Stimulated activated CD4-positive, alpha-beta T cell treated with anti-CD3 and anti-CD28 coated beads, Interleukin-2, amount 100 ng/mL, for 24 hours (primary cell): ENCODE measurements at regions not wholly inside any gene's neighbourhood (a gene's known extent, or its start where the extent isn't known, plus 50 kb on each side); places are given as distances from the start of the nearest gene placed in this dataset.

Source experiments
- DNase-seq, 2 donors: peaks; one replicate each; pipeline ENCODE4 v3.0.0-alpha.2; 2020

DNA sequence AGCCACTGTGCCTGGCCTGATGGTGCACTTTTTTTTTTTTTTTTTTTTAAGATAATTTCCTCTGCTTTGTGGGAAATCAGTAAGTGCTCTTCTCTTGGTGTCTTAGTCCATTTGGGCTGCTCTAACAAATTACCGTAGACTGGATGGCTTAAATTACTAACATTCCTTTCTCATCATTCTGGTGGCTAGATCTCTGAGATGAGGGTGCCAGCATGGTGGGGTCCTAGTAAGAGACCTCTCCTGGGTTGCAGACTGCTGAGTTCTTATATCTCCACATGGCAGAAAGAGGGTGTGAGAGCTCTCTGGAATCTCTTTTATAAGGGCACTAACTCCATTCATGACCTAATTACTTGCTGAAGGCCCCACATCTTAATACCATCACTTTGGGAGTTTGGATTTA is 133.9 kb upstream of the ANKRD55 start:
- DNase-seq, result no peak

DNA sequence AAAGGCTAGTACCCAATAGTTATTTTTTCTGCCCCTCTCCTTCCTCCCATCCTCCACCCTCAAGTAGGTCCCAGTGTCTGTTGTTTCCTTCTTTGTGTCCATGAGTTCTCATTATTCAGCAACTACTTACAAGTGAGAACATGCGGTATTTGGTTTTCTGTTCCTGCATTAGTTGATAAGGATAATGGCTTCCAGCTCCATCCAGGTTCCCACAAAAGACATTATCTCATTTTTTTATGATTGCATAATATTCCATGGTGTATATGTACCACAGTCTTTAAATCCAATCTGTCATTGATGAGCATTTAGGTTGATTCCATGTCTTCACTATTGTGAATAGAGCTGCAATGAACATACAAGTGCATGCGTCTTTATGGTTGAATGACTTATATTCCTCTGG is 128.3 kb upstream of the ANKRD55 start:
- DNase-seq, result no peak

- DNase-seq, result no peak
Measured at GRCh38 chr5:56360816-56361215, 127.7 kb upstream of the ANKRD55 start.

- DNase-seq, result no peak
Measured at GRCh38 chr5:56359809-56360685, 126.9 kb upstream of the ANKRD55 start.

DNA sequence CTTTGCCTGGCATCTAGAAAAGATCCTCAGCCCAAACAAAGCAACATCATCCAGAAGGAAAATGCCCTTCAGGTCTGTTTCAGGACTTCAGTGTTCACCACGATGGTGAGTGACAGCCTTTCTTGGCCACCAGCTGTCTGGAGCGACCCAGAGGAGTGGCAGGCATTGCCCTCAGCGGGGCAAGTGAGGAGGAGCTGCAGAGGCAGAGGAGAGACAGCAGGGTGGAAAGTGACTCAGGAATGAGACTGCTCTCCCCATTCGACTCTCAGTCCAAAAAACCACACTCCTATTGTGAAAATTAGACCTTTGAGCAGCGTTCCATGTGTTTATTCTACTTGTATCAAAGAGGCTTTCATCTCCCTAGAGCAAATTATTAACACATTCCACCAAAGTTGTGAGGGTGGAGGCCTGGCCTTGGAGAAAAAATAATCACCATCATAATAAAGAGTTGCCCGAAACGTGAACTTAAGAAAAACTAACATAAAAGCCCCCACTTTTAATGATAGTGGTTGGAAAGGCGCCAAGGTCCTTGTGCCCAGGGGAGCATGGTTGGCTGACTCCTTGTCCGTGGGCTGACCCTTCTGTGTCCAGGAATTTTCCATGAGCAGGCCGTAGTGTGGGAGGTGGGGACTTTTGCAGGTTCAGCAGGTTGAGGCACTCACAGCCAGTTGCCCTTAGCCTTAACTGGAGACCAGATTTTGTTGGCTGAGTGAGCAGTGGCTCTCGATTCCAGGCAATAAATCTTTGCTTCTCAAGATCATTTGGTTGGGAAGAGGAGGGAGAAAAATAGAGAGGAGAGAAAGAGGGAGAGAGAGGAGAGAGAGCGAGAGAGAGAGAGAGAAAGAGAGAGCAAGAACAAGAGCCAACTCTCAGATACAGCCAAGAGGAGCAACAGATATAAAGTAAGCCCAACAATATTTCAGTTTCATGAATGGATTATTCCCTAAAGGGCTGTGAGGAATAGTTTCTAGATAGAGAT is 125.9 kb upstream of the ANKRD55 start:
- no peak for DNase-seq

GRCh38 chr5:56358046-56358445 is 124.9 kb upstream of the ANKRD55 start:
- DNase-seq, result no peak

GRCh38 chr5:56357426-56357825 is 124.3 kb upstream of the ANKRD55 start:
- DNase-seq, result no peak

DNA sequence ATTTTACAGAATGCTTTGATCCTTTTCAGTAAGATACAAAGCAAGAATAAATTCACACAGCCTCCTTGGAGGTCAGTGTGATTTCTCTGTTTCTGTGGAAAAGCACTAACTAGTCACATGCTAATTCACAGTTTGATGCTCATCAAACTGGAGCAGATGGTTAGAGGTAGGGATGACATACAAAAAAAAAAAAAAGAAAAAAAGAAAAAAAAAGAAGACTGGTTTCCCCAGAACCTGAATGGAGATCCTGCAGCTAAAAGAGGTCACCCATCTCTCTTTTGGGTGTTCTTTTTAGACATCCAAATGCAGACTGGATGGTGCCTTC is 123.7 kb upstream of the ANKRD55 start:
- no peak for DNase-seq

GRCh38 chr5:56356121-56356835 is 123.1 kb upstream of the ANKRD55 start:
- DNase-seq, result no peak

GRCh38 chr5:56354836-56355235 is 121.7 kb upstream of the ANKRD55 start:
- no peak for DNase-seq

DNA sequence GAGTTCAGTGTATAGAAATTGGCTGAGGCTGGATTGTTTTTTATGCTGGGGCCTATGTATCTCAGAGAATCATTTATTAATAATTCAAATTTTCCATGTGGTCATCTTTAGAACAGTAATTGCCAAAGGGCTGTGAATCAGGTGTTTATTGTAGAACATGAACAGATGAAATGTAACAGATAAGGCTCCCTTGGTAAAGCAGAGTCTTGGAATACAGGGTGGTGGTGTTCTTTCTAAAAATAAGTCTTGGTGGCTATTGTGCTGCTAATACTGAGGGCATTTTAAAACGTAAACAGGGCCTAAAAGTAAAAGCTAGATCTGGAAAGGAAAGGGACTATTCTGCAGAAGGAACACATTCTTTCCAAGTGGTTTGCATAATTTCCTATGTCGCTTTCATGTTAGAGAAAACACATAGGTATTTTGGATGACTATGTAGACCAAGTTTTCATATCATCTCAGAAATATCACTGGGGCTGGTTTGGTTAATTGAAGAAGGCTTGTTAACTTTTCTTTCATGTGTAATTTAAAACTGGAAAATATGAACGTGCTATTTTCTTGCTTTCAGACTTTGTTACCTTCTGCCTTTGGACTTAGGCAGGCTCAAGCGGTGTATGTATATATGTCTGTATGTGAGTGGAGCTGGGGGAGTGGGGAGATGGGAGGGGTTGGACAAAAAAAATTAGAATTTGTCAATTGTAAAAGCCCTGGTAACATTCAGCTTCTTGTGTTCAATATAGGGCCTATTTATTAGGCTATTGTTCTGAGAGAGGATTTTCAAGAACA is 119.9 kb upstream of the ANKRD55 start:
- no peak for DNase-seq

GRCh38 chr5:56350597-56351170 is 117.6 kb upstream of the ANKRD55 start:
- no peak for DNase-seq

DNA sequence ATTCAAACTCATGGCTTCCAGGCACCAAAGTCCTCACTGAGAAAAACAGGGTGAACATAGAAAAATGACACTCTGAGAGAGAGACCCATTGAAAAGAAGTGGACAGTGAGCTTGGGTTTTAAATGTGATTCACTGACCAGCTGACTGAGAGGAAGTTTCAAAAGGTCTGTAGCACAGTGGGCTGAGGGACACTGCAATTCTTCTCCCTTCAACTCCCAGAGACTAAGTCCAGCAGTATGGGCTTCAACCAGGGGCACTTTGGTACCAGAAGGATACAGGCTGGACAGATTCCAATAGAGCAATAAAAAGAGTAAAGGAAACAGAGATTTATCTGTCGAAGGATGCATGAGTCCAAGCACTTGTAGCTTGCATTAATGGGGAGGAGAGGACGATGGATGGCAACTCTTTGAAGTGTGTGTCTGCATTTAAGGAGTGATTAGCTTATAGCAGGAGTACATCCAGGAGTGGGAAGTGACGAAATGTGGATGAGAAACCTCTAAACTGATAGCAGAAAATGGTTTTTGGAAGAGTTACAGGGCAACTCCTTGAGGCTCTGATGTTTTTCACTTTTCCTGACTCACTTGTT is 117.0 kb upstream of the ANKRD55 start:
- DNase-seq, result no peak

- no peak for DNase-seq
Measured at GRCh38 chr5:56349461-56349860, 116.3 kb upstream of the ANKRD55 start.

GRCh38 chr5:56346741-56347535 is 113.8 kb upstream of the ANKRD55 start:
- DNase-seq, result no peak

DNA sequence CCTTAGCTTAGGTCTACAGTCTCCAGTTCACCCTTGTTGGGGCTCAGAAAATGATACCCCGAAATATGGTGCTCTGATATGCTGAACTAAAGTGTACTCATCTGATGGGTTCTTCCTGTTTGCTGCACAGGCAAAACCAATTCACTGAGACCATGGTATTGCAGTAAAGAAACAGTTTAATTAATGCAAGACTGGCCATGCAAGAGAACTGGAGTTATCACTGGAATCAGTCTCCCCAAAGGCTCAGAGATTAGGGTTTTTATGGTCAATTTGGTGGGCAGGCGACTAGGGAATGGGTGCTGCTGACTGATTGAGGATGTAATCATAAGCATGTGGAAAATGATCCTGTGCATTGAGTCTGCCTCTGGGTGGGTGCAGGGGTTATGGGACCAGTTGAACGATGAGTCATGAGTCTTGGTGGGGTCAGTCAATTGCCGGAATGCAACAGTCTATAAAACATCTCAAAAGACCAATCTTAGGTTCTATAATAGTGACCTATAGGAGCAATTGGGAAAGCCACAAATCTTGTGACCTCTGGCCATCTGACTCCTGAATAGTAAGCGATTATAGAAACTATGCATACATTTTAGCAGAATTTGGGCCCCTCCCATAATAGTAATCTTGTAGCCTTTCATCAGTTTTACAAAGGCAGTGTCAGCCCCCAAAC is 113.0 kb upstream of the ANKRD55 start:
- DNase-seq, result no peak

DNA sequence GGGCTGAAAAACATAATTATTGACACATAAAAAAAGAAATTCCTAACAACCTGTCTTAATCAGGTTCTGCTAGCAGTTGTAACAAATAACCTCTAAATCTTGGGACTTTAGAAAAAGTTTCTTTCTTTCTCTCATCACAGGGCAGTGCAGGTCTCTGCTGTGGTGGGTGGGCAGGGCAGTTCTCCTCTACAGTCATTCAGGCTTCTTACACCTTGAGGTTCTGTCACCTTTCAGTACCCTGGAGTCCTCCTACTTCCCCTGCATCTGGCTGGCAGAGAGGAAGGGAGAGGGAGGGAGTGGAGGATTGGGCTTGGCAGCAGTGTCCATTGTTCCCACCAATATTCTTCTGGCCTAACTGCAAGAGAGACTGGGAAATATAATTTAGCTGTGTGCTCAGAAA is 112.2 kb upstream of the ANKRD55 start:
- no peak for DNase-seq

- DNase-seq, result no peak
Measured at GRCh38 chr5:56344594-56344993, 111.5 kb upstream of the ANKRD55 start.

DNA sequence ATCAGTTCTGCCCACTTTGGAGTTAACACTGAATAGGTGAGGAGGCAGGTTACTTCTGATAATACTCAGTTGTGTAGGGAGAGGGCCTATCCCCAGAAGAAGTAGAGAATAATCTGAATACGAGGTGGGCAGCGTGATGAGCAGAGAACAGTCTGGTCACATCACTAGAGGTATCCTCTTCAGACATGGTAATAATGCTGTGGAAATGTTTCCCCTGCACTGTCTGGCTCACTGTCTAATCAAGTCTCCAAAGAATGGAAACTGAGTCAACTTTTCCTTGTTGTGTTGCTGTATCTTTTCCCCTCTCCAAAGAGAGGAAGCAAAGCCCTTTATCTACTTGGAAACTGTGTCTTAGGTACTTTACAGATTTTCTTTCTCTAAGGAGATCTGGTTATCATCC is 110.9 kb upstream of the ANKRD55 start:
- DNase-seq, result no peak

DNA sequence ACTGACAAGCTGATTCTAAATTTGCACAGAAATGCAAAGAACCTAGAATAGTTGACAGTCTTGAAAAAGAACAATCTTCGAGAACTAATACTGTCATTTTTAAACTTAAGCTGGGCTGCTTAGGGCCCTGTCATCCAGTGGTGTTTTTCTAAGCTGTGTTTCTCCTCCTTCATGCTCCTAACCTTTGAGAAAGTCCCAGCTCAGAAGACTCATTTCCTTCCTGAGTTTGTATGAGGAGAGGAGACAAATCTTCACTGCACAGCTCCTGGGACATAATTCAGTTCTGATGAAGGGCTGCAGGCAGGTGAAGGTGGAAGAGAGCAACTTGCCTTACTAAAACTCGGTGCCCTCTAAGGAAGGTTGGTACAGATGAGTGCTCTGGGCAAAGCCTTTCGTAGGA is 109.5 kb upstream of the ANKRD55 start:
- DNase-seq, result no peak
